Lower lobe of right lung (tissue), 2 donors: ENCODE measurements at regions not wholly inside any gene's neighbourhood (a gene's known extent, or its start where the extent isn't known, plus 50 kb on each side); places are given as distances from the start of the nearest gene placed in this dataset.

Experiments used
- ATAC-seq, 2 donors: fragments of 200-7000 bp; cut with Tn5 transposase; one replicate each; pipeline ENCODE4 v1.9.1; 2020 to 2022; ENCODE audit warnings: mild to moderate bottlenecking in 2 of 2, moderate library complexity in 2 of 2
- DNase-seq: peaks from one replicate; pipeline ENCODE4 v3.0.0-alpha.2; 2020
- H3K27ac ChIP-seq: fragments of 200-600 bp; one replicate; pipeline ENCODE4 v1.8.0; 2022
- H3K27me3 ChIP-seq: fragments of 200-600 bp; one replicate; pipeline ENCODE4 v1.8.0; 2022; ENCODE audit warnings: low read depth
- H3K36me3 ChIP-seq: fragments of 200-600 bp; one replicate; pipeline ENCODE4 v1.8.0; 2022; ENCODE audit warnings: mild to moderate bottlenecking
- H3K4me1 ChIP-seq: fragments of 200-600 bp; one replicate; pipeline ENCODE4 v1.8.0; 2022
- H3K4me3 ChIP-seq: fragments of 200-600 bp; one replicate; pipeline ENCODE4 v1.8.0; 2022; ENCODE audit warnings: mild to moderate bottlenecking
- H3K9me3 ChIP-seq: fragments of 200-600 bp; one replicate; pipeline ENCODE4 v1.8.0; 2022
- intact Hi-C: fragments of 100-400 bp; cut with DNase I; formaldehyde crosslinking; loops from one replicate; pipeline ENCODE4 v1.11.0; 2022
- TF ChIP-seq, protein P1 (sequence below): fragments of 200-600 bp; IDR thresholded peaks from one replicate; pipeline ENCODE4 v1.8.0; 2022; ENCODE audit warnings: antibody characterized with exemption, mild to moderate bottlenecking
- donor health status: DM: no; HTN: yes; CAD: no; lungs with severe emphysema.

DNA sequence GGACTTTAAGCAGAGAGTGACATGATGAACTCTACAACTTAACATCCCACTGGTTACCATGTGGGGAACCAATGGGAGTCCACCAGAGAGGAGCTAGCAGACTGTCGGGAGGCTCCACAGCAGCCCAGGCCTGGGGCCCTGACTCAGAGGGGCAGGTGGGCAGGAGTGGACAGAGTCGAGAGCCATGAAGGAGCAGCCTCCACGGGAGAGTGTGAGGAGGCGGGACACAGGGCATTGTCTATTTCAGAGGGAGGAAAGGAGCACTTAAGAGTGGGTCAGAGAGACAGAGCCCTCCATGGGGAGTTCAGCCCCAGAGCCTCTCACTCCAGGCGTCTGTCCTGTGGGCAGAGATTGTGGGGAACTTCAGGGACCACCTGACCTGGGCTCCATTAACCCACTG lies 118.7 kb downstream of the CYP26B1 start:
- Histone ChIP-seq H3K9me3 (no peaks in the 10 kb centered on the region), H3K4me3 (no peak overlapping the region), H3K27ac (no peak overlapping the region), H3K4me1 (no peaks in the 10 kb centered on the region), H3K36me3 (no peaks in the 10 kb centered on the region), H3K27me3 (no peaks in the 10 kb centered on the region)
- DNase-seq (no peak), ATAC-seq (no peak)
- TF ChIP-seq, protein P1, sequence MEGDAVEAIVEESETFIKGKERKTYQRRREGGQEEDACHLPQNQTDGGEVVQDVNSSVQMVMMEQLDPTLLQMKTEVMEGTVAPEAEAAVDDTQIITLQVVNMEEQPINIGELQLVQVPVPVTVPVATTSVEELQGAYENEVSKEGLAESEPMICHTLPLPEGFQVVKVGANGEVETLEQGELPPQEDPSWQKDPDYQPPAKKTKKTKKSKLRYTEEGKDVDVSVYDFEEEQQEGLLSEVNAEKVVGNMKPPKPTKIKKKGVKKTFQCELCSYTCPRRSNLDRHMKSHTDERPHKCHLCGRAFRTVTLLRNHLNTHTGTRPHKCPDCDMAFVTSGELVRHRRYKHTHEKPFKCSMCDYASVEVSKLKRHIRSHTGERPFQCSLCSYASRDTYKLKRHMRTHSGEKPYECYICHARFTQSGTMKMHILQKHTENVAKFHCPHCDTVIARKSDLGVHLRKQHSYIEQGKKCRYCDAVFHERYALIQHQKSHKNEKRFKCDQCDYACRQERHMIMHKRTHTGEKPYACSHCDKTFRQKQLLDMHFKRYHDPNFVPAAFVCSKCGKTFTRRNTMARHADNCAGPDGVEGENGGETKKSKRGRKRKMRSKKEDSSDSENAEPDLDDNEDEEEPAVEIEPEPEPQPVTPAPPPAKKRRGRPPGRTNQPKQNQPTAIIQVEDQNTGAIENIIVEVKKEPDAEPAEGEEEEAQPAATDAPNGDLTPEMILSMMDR: no peak
- intact Hi-C loops: no loop called here

DNA sequence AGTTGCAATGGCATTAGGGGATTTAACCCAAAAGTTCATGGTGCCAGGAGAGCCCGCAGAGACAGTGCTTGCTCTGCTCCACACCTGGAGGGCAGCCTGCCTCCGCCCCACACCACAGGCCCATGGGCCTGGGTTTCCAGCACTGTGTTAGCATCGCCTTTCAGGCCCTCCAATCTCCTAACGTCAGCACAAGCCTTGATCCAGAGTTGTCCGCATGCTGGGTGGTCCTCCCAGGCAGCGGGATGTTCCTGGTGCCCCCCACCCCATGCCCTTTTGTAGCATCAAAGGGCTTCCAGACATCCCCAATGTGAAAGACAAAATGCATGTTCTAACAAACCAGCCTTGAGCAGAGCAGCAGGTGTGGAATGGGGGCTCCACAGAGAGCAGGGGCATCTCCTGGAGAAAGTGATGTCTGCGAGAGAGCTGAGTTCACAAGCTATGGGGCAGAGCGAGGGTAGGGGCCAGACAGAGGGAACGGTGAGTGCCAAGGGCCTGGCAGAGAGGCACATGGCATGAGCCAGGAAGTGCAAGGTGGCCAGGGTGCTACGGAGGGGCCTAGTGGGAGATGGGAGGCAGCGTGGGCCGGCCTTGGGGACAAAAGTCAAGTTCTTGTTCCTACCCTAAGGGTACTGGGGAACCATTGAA lies 119.2 kb downstream of the CYP26B1 start:
- Histone ChIP-seq H3K4me3 (no peak overlapping the region), H3K9me3 (no peaks in the 10 kb centered on the region), H3K27me3 (no peaks in the 10 kb centered on the region), H3K36me3 (no peaks in the 10 kb centered on the region), H3K27ac (no peak overlapping the region), H3K4me1 (no peaks in the 10 kb centered on the region)
- ATAC-seq: no peak
- DNase-seq: no peak
- intact Hi-C loops: no loop called here
- TF ChIP-seq, protein P1: no peak

DNA sequence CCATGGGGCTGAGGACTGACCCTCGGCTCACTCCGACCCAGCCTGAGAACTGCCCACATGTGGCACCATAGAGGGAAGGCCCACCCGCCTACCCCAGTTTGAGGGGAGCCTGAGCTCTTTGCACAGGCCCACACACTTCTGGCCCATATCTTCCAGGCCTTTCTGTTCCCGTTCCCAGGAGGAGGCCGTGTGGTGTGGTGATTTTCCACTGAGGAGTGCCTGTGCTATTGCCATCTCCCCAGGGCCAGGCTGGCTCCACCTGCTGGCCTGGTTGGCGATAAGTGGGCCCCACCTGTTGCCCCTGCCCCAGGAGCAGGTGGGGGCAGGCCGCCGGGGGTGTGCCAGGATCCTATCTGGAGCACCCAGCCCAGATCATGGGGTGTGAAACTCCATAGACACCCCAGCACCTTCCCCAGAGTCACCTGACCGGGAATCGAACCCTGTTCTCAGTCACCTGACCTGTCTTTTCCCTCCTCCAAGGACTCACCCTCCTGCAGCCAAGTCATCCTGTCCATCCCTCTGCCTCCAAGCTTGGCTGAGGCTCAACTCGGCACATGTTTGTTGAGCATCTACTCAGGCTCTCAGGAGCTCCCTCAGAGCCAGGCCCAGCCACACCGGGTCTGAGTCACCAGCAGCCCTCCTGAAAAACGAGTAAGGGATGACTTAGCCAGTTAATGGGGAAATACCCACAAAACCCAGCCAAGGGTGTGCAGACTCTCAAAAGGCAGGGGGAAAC lies 120.1 kb downstream of the CYP26B1 start:
- ATAC-seq (no peak), DNase-seq (no peak)
- Histone ChIP-seq H3K4me1 (no peaks in the 10 kb centered on the region), H3K27ac (no peak overlapping the region), H3K4me3 (no peak overlapping the region), H3K27me3 (no peaks in the 10 kb centered on the region), H3K9me3 (no peaks in the 10 kb centered on the region), H3K36me3 (no peaks in the 10 kb centered on the region)
- TF ChIP-seq, protein P1: no peak
- intact Hi-C loops: no loop called here

DNA sequence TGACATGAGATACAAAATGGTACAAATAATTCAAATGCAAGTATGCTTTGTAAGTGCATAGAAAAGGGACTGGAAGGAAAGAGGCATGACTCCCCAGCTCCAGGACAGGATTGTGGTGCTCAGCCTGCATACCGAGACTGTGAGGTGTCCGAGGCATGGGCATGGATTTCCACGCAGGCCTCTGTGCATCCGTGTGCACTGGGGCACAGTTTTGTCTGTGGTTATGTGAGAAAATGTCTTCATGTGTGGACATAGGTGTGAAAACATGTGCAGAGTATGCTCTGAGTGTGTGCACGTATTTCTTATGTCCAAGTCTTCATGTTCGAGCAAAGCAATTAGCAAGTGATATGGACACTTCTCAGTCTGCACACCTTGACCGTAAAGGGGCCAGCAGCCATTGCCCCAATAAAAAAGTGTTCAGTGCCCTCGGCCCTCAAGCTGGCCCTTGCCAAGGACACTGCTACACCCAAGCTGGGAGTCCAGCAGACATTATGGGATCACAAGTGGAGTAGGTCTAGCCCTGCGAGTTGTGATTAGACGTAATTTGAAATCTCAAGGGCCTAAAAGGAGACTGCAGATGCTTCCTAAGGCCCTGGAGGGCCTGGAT lies 120.7 kb downstream of the CYP26B1 start:
- intact Hi-C loops: no loop called here

DNA sequence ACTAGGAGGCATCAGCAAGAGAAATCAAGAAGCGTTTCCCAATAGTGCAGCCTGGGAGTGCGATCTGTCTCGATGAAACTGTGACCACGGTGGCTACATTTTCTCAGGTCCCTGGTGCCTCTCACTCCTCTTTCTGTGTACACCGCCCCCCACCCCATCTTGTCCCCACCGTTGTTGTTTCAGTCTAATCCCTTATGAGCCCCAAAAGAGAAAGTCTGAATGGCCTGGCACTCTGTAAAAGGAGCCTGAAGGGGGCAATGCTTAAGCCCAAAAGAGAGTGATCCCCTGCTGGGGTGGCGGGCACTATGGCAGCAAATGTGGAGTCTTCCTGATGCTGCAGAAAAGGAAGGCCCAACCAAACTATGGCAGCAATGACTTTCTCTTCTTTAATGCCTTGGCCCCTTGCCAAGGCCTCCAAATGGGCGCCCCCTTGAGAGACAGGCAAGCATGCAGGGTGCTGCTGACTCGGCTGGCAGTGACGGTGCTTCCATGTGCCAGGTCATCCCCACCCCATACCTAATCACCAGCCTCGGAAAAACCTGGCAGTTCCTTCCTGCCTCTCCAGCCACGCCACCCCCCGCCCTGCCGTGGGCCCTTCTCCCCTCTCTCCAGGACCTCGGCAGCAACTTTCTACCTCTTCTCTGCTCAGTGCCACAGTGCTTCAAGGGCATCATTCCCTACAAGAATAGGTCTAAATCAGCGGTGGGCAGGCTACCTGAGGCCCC lies 123.0 kb downstream of the CYP26B1 start:
- no peak for DNase-seq

More for the DNA sequence above, 120.7 kb downstream of the CYP26B1 start:
- DNase-seq (no peak), ATAC-seq (no peak)
- Histone ChIP-seq H3K27me3 (no peaks in the 10 kb centered on the region), H3K4me3 (no peak overlapping the region), H3K36me3 (no peaks in the 10 kb centered on the region), H3K4me1 (no peaks in the 10 kb centered on the region), H3K9me3 (no peaks in the 10 kb centered on the region), H3K27ac (no peak overlapping the region)
- TF ChIP-seq, protein P1: no peak

More for the DNA sequence above, 123.0 kb downstream of the CYP26B1 start:
- Histone ChIP-seq H3K27me3 (no peaks in the 10 kb centered on the region), H3K9me3 (no peaks in the 10 kb centered on the region), H3K4me1 (no peaks in the 10 kb centered on the region), H3K4me3 (no peak overlapping the region), H3K27ac (no peak overlapping the region), H3K36me3 (no peaks in the 10 kb centered on the region)
- intact Hi-C loops: no loop called here
- TF ChIP-seq, protein P1: no peak
- ATAC-seq: no peak
